HCT116 (cell line): ENCODE measurements at regions not wholly inside any gene's neighbourhood (a gene's known extent, or its start where the extent isn't known, plus 50 kb on each side); places are given as distances from the start of the nearest gene placed in this dataset.

ENCODE experiments used
- ATAC-seq: fragments of 200-7000 bp; cut with Tn5 transposase; 2 replicates; pipeline ENCODE4 v1.9.1; 2020; ENCODE audit warnings: mild to moderate bottlenecking, moderate library complexity
- BruUV-seq: library from RNA; stranded (reverse); fragments of 400-500 nt; replicated peaks from 2 replicates; lab custom pipeline; 2021; lab: Mats Ljungman, UMichigan
- CTCF ChIA-PET: fragments of 300-600 bp; sonication (Branson Sonifier 250); formaldehyde crosslinking; loops from one replicate; lab custom pipeline; 2021; ENCODE audit warnings: antibody characterized with exemption; lab: Charles Lee
- POLR2A ChIA-PET: fragments of 300-600, 350-600 bp; sonication (Branson Sonifier 250); formaldehyde crosslinking; loops from one replicate; lab custom pipeline; 2021; ENCODE audit warnings: antibody characterized with exemption; lab: Charles Lee
- RAD21 ChIA-PET, 2 experiments: fragments of 300-600 bp; sonication (Branson Sonifier 250); formaldehyde crosslinking; loops; one replicate each; lab custom pipeline; 2023; ENCODE audit warnings: low total read pairs in 2 of 2; ENCODE audit not compliant: uncharacterized antibody in 2 of 2, unreplicated experiment in 2 of 2, low non-redundant PET in 1 of 2; lab: Charles Lee
- DNase-seq: peaks from one replicate; pipeline ENCODE4 v3.0.0-alpha.2; 2010; ENCODE audit warnings: low read depth, low spot score
- H2AFZ ChIP-seq: fragments of 200-600 bp; shearing (Covaris generic), sonication (generic); 2 replicates; pipeline ENCODE4 v1.6.1; 2017; ENCODE audit warnings: low read depth, mixed run types, mixed read lengths, antibody characterized with exemption, low read length; ENCODE audit not compliant: poor library complexity, severe bottlenecking
- H3K27ac ChIP-seq: 2 replicates; pipeline ENCODE4 v1.5.1; 2012; ENCODE audit warnings: low read depth, low read length
- H3K27me3 ChIP-seq: fragments of 200-600 bp; sonication (generic); 2 replicates; pipeline ENCODE4 v1.6.1; 2016; ENCODE audit warnings: mixed run types, low read length, mixed read lengths; ENCODE audit not compliant: insufficient read depth
- H3K36me3 ChIP-seq, 2 experiments: fragments of 200-500 bp in 1 of 2; fragments of 200-600 bp in 1 of 2; sonication (Bioruptor generic) in 1 of 2; sonication (generic) in 1 of 2; 2 replicates each; pipeline versions ENCODE4 v1.5.1 to v1.6.1; 2014 to 2016; ENCODE audit warnings: low read length in 2 of 2, inconsistent platforms in 1 of 2, mixed read lengths in 1 of 2, mixed run types in 1 of 2; ENCODE audit not compliant: insufficient read depth in 2 of 2, control insufficient read depth in 1 of 2
- H3K4me1 ChIP-seq, 2 experiments: fragments of 200-600 bp in 1 of 2; sonication (generic) in 1 of 2; 2 replicates each; pipeline versions ENCODE4 v1.5.1 to v1.6.1; 2012 to 2017; ENCODE audit warnings: low read length in 2 of 2, inconsistent platforms in 1 of 2, mild to moderate bottlenecking in 1 of 2, mixed read lengths in 1 of 2, mixed run types in 1 of 2, moderate library complexity in 1 of 2; ENCODE audit not compliant: insufficient read depth in 2 of 2, control insufficient read depth in 1 of 2
- H3K4me2 ChIP-seq: fragments of 200-600 bp; sonication (generic); 2 replicates; pipeline ENCODE4 v1.6.1; 2017; ENCODE audit warnings: mixed run types, low read length, mixed read lengths
- H3K4me3 ChIP-seq, 2 experiments: fragments of 200-600 bp in 1 of 2; sonication (generic) in 1 of 2; replicated peaks in 1 of 2; 2 replicates each; pipeline ENCODE4 v1.5.1; 2011 to 2016; ENCODE audit warnings: low read length in 2 of 2, control low read depth in 1 of 2, low read depth in 1 of 2, mild to moderate bottlenecking in 1 of 2, mixed read lengths in 1 of 2, mixed run types in 1 of 2
- H3K79me2 ChIP-seq: fragments of 200-600 bp; sonication (generic); 2 replicates; pipeline ENCODE4 v1.6.1; 2017; ENCODE audit warnings: mild to moderate bottlenecking, mixed run types, low read length, moderate library complexity, mixed read lengths; ENCODE audit not compliant: insufficient read depth
- H3K9ac ChIP-seq: fragments of 200-600 bp; sonication (generic); 2 replicates; pipeline ENCODE4 v1.6.1; 2016; ENCODE audit warnings: low read length, mixed read lengths
- H3K9me2 ChIP-seq: fragments of 200-600 bp; sonication (generic), shearing (Covaris generic); 2 replicates; pipeline ENCODE4 v1.6.1; 2017; ENCODE audit warnings: mixed run types, mild to moderate bottlenecking, moderate library complexity; ENCODE audit not compliant: insufficient read depth
- H3K9me3 ChIP-seq, 2 experiments: fragments of 200-500 bp in 1 of 2; fragments of 200-600 bp in 1 of 2; sonication (Bioruptor generic) in 1 of 2; sonication (generic) in 1 of 2; 2 replicates each; pipeline ENCODE4 v1.6.1; 2014 to 2017; ENCODE audit warnings: low read length in 2 of 2, mixed read lengths in 2 of 2, inconsistent platforms in 1 of 2, low read depth in 1 of 2, mild to moderate bottlenecking in 1 of 2, mixed run types in 1 of 2, moderate library complexity in 1 of 2; ENCODE audit not compliant: control insufficient read depth in 1 of 2, insufficient read depth in 1 of 2
- H4K20me1 ChIP-seq: fragments of 200-600 bp; sonication (generic), shearing (Covaris generic); 2 replicates; pipeline ENCODE4 v1.6.1; 2017; ENCODE audit warnings: mixed run types, mild to moderate bottlenecking, moderate library complexity; ENCODE audit not compliant: insufficient read depth
- CTCF ChIP-seq, 3 experiments: fragments of 200-600 bp in 1 of 3; sonication (generic) in 1 of 3; IDR thresholded peaks in 2 of 3; conservative IDR thresholded peaks in 1 of 3; 2 replicates each; pipeline ENCODE4 v1.5.1; 2012 to 2017; ENCODE audit warnings: low read depth in 2 of 3, low read length in 2 of 3, antibody characterized with exemption in 1 of 3, borderline replicate concordance in 1 of 3, control low read depth in 1 of 3, mild to moderate bottlenecking in 1 of 3, mixed read lengths in 1 of 3, mixed run types in 1 of 3, moderate library complexity in 1 of 3; ENCODE audit not compliant: insufficient read depth in 1 of 3
- EZH2phosphoT487 ChIP-seq: fragments of 200-600 bp; IDR thresholded peaks from 2 replicates; pipeline ENCODE4 v1.6.1; 2018; ENCODE audit warnings: antibody characterized with exemption, borderline replicate concordance
- FOSL1 ChIP-seq: IDR thresholded peaks from 2 replicates; pipeline ENCODE4 v1.6.1; 2012; ENCODE audit warnings: low read depth
- JUND ChIP-seq: IDR thresholded peaks from 2 replicates; pipeline ENCODE4 v1.6.1; 2012
- POLR2A ChIP-seq: IDR thresholded peaks from 2 replicates; pipeline ENCODE4 v1.7.0; 2011; ENCODE audit warnings: borderline replicate concordance; ENCODE audit not compliant: insufficient read depth, insufficient read length; ENCODE audit errors: extremely low read depth
- RAD21 ChIP-seq: IDR thresholded peaks from 2 replicates; pipeline ENCODE4 v1.6.1; 2012; ENCODE audit warnings: low read depth, mild to moderate bottlenecking
- SIN3A ChIP-seq: IDR thresholded peaks from 2 replicates; pipeline ENCODE4 v1.6.1; 2012; ENCODE audit warnings: low read depth
- YY1 ChIP-seq: IDR thresholded peaks from 2 replicates; pipeline ENCODE4 v1.6.1; 2011; ENCODE audit warnings: low read length, low read depth, moderate library complexity, mild to moderate bottlenecking; ENCODE audit not compliant: insufficient replicate concordance; ENCODE audit errors: extremely low read depth
- ZFX ChIP-seq: fragments of 450-650 bp; IDR thresholded peaks from 2 replicates; pipeline ENCODE4 v1.6.1; 2017
- intact Hi-C: fragments of 100-400 bp; cut with micrococcal nuclease; formaldehyde crosslinking; loops from 2 replicates; pipeline ENCODE4 v1.10.0; 2022

GRCh38 chr1:56194701-56195300 lies 384.6 kb downstream of the PLPP3 start:
- H3K27ac ChIP-seq: no peak overlapping the region
- ChIA-PET POLR2A (no interaction called here), RAD21 (no interaction called here), CTCF (no interaction called here)
- no peak overlapping the region for H3K4me2 ChIP-seq
- H3K9ac ChIP-seq: no peak overlapping the region
- no peak overlapping the region for H2AFZ ChIP-seq
- no peaks in the 10 kb centered on the region for H3K9me3 ChIP-seq
- intact Hi-C loops: loop anchor here (10.0 kb wide), 1 partner anchor 380 kb away; the partner anchor contains the start of gene PLPP3
- no peak for TF ChIP-seq SIN3A
- H3K36me3 ChIP-seq: no peaks in the 10 kb centered on the region
- H3K79me2 ChIP-seq: no peaks in the 10 kb centered on the region
- H3K4me1 ChIP-seq: no peaks in the 10 kb centered on the region
- BruUV-seq: no TSS peak
- H3K4me3 ChIP-seq: no peak overlapping the region
- DNase-seq (no peak), ATAC-seq (no peak)
- no peaks in the 10 kb centered on the region for H3K27me3 ChIP-seq
- H3K9me2 ChIP-seq: no peaks in the 10 kb centered on the region
- no peaks in the 10 kb centered on the region for H4K20me1 ChIP-seq

- TF ChIP-seq FOSL1 (no peak), YY1 (no peak), EZH2phosphoT487 (no peak), POLR2A (no peak), JUND (no peak), ZFX (no peak), CTCF (IDR thresholded peaks at IDR 0.05 in 2 of 3, conservative IDR thresholded peaks at IDR 0.05 in 1 of 3; ENCODE audit: borderline replicate concordance in 1 of 3, insufficient read depth in 1 of 3, low read depth in 2 of 3, low read length in 2 of 3) (no peak), RAD21 (no peak)
- ChIA-PET RAD21 (no interaction called here), POLR2A (no interaction called here), CTCF (no interaction called here)
- ATAC-seq: no peak
- H3K4me3 ChIP-seq: no peak overlapping the region
- H3K27ac ChIP-seq: no peak overlapping the region
- no TSS peak for BruUV-seq
- no peak overlapping the region for H3K9ac ChIP-seq
- no peaks in the 10 kb centered on the region for H3K9me2 ChIP-seq
- no peaks in the 10 kb centered on the region for H4K20me1 ChIP-seq
- no peak overlapping the region for H3K4me2 ChIP-seq
- no peak for DNase-seq
- no peaks in the 10 kb centered on the region for H3K27me3 ChIP-seq
- H2AFZ ChIP-seq: no peak overlapping the region
- no peaks in the 10 kb centered on the region for H3K9me3 ChIP-seq
- H3K79me2 ChIP-seq: no peaks in the 10 kb centered on the region
- intact Hi-C loops: loop anchor here (10.0 kb wide), 1 partner anchor 381 kb away; the partner anchor contains the start of gene PLPP3
- H3K4me1 ChIP-seq: no peaks in the 10 kb centered on the region
- H3K36me3 ChIP-seq: no peaks in the 10 kb centered on the region
Observed at GRCh38 chr1:56193656-56194055, 385.7 kb downstream of the PLPP3 start.
